ENCODE measurements at regions not wholly inside any gene's neighbourhood (a gene's known extent, or its start where the extent isn't known, plus 50 kb on each side); places are given as distances from the start of the nearest gene placed in this dataset.

GRCh38 chr17:14926526-14927122, 338.5 kb downstream of the PMP22 start:
- no peak overlapping the region for H3K27ac Mint-ChIP-seq
- Histone ChIP-seq H3K79me2 (ENCODE audit: insufficient read depth, low read length) (no peaks in the 10 kb centered on the region), H2AFZ (ENCODE audit: insufficient read depth, low read depth, low read length, poor library complexity, severe bottlenecking) (no peak overlapping the region), H3K36me3 (replicated peaks in 1 of 2; ENCODE audit: control insufficient read depth in 1 of 2, insufficient read depth in 2 of 2, low read length in 2 of 2) (no peaks in the 10 kb centered on the region), H3K27me3 (ENCODE audit: control insufficient read depth in 2 of 2, insufficient read depth in 2 of 2, low read length in 2 of 2) (no peaks in the 10 kb centered on the region), H3K9ac (ENCODE audit: insufficient read depth, low read length, poor library complexity, severe bottlenecking) (no peak overlapping the region), H4K20me1 (ENCODE audit: insufficient read depth, low read length) (no peaks in the 10 kb centered on the region), H3K9me3 (replicated peaks in 1 of 2; ENCODE audit: control insufficient read depth in 1 of 2, insufficient read depth in 1 of 2, low read length in 2 of 2) (peaks cover 0 to 8% of the 10 kb centered on the region in 2 donors), H3K4me2 (replicated peaks; ENCODE audit: extremely low read depth, low read length, poor library complexity, severe bottlenecking) (no peak overlapping the region), H3K4me1 (ENCODE audit: control insufficient read depth in 1 of 2, insufficient read depth in 2 of 2, low read length in 2 of 2) (no peaks in the 10 kb centered on the region), H3K27ac (ENCODE audit: low read depth in 1 of 2, low read length in 2 of 2) (no peak overlapping the region), H3K4me3 (replicated peaks in 1 of 3; ENCODE audit: low read depth in 2 of 3, low read length in 3 of 3) (no peak overlapping the region)
- TF ChIP-seq CTCF (IDR thresholded peaks at IDR 0.05), result peak; percentile 89
- H3K4me3 Mint-ChIP-seq, result no peak overlapping the region
- WGBS (ENCODE audit: insufficient coverage), result 0% methylated on average over 3 of the region's 7 CpGs
- intact Hi-C loops (cut with micrococcal nuclease), result loop anchor here (2.0 to 10.0 kb wide), 4 partner anchors 632 to 1332 kb away; no protein-coding TSS in a partner anchor
- DNase-seq, result peak; percentile 44 to 58 (median 56)
- H3K27me3 Mint-ChIP-seq (ENCODE audit: low read depth in 3 of 3), result peaks cover 3 to 9% (median 5%) of the 10 kb centered on the region in 3 donors
- H3K9me3 Mint-ChIP-seq, result peaks cover 0 to 14% (median 5%) of the 10 kb centered on the region in 7 donors
- no peaks in the 10 kb centered on the region for H3K36me3 Mint-ChIP-seq
- H3K4me1 Mint-ChIP-seq, result no peaks in the 10 kb centered on the region

- Mint-ChIP-seq H3K27ac (no peak overlapping the region), H3K4me1 (no peaks in the 10 kb centered on the region), H3K27me3 (ENCODE audit: low read depth in 3 of 3) (peaks cover 3 to 9% (median 5%) of the 10 kb centered on the region in 3 donors), H3K36me3 (no peaks in the 10 kb centered on the region), H3K9me3 (peaks cover 0 to 14% (median 5%) of the 10 kb centered on the region in 7 donors), H3K4me3 (no peak overlapping the region)
- H3K9ac ChIP-seq (ENCODE audit: insufficient read depth, low read length, poor library complexity, severe bottlenecking), result no peak overlapping the region
- H3K79me2 ChIP-seq (ENCODE audit: insufficient read depth, low read length), result no peaks in the 10 kb centered on the region
- DNase-seq, result no peak
- WGBS (ENCODE audit: insufficient coverage), result 92% methylated on average over 2 of the region's 8 CpGs
- TF ChIP-seq CTCF (IDR thresholded peaks at IDR 0.05), result no peak
- no peaks in the 10 kb centered on the region for H3K27me3 ChIP-seq (ENCODE audit: control insufficient read depth in 2 of 2, insufficient read depth in 2 of 2, low read length in 2 of 2)
- H2AFZ ChIP-seq (ENCODE audit: insufficient read depth, low read depth, low read length, poor library complexity, severe bottlenecking), result no peak overlapping the region
- no peak overlapping the region for H3K27ac ChIP-seq (ENCODE audit: low read depth in 1 of 2, low read length in 2 of 2)
- intact Hi-C loops (cut with micrococcal nuclease), result loop anchor here (2.0 to 10.0 kb wide), 4 partner anchors 631 to 1331 kb away; no protein-coding TSS in a partner anchor
- H3K4me2 ChIP-seq (replicated peaks; ENCODE audit: extremely low read depth, low read length, poor library complexity, severe bottlenecking), result no peak overlapping the region
- H3K4me1 ChIP-seq (ENCODE audit: control insufficient read depth in 1 of 2, insufficient read depth in 2 of 2, low read length in 2 of 2), result no peaks in the 10 kb centered on the region
- peaks cover 0 to 8% of the 10 kb centered on the region in 2 donors for H3K9me3 ChIP-seq (replicated peaks in 1 of 2; ENCODE audit: control insufficient read depth in 1 of 2, insufficient read depth in 1 of 2, low read length in 2 of 2)
- H3K36me3 ChIP-seq (replicated peaks in 1 of 2; ENCODE audit: control insufficient read depth in 1 of 2, insufficient read depth in 2 of 2, low read length in 2 of 2), result no peaks in the 10 kb centered on the region
- H3K4me3 ChIP-seq (replicated peaks in 1 of 3; ENCODE audit: low read depth in 2 of 3, low read length in 3 of 3), result no peak overlapping the region
- no peaks in the 10 kb centered on the region for H4K20me1 ChIP-seq (ENCODE audit: insufficient read depth, low read length)
Measured at GRCh38 chr17:14926073-14926472, 339.1 kb downstream of the PMP22 start.
